AG08396 (cell line): ENCODE measurements at regions not wholly inside any gene's neighbourhood (a gene's known extent, or its start where the extent isn't known, plus 50 kb on each side); places are given as distances from the start of the nearest gene placed in this dataset.
A peak's percentile ranks its signal among the peaks of the same experiment; 100 is the strongest.

ENCODE experiments used
- DNase-seq: peaks from one replicate; pipeline ENCODE4 v3.0.0; 2012; ENCODE audit warnings: low spot score, mixed read lengths

DNA sequence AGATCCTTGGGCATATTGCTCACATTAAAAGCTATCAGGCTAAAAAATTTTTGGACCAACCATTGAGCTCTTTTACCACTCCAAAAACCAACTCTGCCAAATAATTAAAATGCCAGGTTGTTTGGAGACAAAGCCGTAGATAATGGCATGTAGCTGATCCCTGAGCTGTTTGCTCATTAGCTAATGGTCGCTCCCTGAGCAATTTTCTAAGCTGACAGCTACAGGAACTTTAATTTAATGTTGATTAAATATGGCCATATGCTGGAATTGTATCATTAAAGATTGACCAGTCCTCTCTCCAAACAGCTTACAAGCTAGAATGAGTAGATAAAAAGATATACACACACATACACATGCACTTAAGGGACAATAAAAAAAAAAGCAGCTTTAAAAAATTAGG lies 216.2 kb upstream of the ARHGAP20 start:
- DNase-seq: no peak

DNA sequence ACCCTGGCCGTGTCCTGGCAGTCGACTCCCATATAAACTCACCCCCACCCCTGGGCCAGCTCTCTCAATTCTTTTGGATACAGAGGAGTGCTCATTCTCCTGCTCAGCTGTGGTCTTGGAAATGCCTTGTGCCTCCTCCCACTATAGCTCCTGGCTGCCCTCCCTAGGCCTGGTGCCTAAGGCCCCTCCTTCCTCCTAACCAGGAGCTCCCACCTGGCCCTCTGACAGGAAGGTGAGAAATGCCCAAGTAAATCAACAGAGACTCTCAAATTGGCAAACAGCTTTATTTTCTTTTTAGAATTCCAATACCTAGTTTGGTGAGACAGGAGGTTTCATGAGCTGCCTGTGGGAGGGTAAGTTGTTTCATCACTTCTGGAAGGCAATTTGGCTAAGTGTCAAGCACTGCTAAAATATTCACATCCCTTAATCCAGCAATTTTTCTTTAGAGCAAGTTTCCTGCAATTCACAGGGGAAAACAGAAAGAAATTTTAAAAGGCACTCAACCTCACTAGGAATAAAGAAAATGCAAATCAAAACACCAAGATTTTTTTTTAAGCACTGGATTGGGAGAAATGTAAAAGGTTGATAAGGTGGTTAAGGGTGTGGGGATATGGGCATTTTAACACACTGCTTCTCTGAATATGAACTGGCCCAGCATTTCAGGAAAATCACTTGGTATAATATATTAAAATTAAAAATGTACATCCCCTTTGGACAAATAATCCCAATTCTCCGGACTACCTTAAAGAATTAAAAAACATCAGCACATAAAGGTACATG lies 209.7 kb upstream of the ARHGAP20 start:
- DNase-seq: no peak

DNA sequence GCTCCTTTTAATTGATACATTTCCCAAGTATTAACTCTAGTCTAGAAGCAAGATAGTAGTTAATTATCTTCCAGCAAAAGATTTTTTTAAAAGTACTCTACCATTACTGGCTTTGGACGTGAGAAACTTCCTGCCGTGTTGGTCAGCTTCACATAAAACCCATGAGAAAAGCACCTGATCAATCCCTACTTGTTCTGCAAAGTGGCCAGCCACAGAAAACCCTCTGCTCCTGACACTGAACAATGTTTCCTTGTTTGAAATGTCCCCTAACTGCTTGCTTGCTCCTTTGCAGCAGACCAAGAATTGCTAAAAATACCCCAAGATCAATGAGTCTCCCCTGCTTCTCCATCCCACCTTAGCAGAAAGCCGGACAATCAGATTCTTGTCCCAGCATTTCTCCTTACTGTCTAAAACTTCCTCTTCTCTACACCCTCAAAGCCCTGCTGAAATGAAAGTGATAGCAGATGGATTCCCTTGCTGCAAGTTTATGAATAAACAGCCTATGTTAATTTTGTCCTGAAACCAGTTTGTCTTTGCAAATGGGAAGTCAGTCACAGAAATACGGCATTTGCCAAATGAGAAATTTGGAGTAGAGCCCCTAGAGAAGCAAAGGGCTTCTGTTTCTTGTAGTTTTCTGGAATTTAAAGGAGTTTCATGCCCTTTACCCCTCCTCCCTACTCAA lies 207.1 kb upstream of the ARHGAP20 start:
- no peak for DNase-seq

DNA sequence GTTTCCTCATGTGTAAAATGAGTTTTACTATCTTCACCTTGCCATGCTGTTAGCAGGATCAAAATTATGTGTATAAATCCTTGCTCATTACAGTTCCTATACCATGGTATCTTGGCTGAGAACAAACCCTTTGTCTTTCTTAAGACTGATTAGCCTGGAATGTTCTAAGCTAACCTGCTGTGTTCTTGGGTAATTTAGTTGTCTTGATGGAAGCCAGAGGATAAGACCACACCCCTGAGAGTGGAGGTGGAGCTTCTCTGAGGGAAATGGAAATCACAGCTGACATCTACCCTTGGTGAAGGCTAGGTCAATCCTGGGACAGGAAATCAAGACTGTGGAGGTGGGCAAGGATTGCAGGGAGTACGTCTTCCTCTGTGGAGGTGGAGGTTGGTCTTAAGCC lies 206.1 kb upstream of the ARHGAP20 start:
- DNase-seq: no peak

DNA sequence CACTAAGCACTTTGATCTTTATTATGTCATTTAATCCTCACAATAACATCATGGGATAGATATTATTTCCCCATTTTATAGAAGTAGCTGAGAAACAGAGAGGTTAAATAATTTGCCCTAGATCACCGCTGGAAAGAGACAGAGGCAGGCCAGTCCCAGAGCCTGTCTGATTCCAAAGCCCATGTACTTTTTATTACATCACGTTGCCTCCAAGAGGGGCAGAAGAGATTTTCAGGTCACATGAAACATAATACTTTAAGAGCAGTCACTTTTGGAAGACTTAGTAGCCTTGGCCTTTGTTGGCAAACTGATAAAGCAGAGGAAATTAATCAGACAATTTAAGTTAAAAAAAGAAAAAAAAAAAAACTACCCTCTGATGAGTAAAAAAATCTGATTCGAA lies 200.2 kb upstream of the ARHGAP20 start:
- no peak for DNase-seq

DNA sequence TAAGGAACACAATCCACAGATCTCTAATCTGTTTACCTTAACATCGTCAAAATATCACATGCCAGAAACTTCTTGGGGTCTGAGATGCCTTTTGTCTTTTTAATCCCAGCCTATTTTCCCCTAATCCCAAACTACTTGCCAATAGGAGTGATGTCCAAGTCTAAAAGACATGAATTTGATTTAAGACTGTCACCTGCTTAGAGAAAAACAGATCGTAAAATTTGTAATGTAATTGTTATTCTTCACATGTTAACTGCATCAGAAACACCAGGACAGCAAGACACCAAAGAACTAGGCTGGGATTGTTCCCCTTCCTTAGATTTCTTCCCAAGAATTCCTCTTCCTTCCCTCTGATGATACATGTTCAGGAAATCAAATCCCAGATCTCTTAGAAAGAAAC lies 198.1 kb upstream of the ARHGAP20 start:
- no peak for DNase-seq

DNA sequence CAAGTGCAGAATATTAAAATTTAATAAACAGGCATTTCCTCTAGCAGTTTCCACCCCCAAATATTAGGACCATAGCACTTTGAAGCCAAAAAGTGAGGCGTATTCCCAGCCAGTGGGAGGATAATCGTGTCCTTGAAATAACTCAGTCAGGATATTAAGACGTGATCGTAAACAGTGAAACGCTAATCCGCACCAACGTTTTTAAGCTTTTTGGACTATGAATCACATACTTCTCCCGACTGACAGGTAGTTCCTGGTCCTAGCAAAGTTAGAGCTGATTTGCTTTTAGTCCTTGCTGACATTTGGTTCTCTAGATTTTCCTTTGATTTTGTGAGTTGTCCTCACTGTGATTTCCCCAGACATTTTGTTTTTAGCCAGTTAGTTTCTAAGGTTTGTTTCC lies 197.1 kb upstream of the ARHGAP20 start:
- DNase-seq: no peak

DNA sequence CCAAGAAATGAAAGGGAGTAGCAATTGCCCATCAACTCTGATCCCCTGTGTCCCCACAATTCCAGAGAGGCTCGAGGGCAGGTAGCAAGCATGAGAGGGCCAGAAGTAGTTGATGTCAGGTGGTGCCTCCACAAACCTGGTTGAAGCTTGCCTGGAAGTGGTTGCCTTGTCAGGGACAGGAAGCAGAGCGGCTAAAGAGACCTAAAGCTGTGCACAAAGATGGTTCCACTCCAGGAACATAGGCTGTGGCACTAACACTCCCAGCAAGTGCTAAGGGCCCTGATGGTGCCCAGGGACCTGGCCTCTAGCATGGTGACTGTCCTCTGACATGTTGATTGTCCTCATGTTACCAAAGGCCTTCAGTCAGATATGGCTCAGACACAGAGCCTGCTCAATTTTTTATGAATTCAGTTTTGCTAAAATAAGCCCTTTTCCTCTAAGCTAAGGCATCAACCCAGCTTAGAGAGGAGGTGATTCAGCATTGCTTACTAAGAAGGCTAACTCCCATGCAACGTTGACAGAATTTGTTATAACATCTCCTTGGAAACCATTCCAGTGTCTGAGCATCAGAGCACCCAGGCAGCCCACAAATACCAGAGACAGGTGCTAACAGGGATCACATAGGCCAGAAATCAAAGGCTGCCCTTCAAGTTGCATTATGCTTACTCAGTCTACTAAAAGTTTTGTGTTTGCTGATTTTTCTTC lies 196.3 kb upstream of the ARHGAP20 start:
- DNase-seq: peak; percentile 68

DNA sequence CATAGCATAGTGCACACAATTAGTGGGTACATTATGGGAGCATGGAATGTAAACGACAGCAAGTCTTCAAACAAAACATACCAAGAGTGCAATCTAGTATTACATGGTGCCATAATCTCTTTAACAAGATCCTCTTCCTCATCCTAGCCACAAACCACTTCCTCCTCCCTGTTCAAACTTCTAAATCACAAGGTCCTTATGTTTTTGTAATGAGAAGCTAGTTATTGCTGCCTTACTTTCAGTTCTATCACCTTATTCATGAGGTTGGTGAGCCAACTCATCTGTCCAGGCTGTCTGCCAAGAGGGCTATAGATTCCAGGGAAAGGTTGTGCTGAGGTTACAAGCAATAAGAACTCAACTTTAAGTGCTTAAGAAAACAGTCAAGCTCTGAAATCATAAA lies 195.4 kb upstream of the ARHGAP20 start:
- peak; percentile 18 for DNase-seq

DNA sequence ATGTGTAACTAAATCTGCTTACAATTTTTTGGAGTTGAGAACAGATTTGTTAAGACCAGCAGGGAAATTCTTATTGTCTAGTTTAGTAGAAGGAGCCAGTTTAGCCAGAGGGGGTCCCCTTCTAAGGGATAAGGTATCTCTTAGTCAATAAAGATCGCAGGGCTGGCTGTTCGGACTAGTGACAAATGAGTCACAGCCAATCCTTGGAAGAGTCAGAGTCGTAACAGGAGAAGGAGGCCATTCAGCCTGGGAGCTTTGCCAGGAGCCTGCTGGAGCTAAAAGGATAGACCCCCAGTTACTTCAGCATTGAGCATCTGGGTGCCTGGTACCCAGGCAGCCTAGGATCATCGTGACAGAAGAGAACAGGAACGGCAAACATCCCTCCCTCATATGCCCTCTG lies 191.6 kb upstream of the ARHGAP20 start:
- DNase-seq: no peak

DNA sequence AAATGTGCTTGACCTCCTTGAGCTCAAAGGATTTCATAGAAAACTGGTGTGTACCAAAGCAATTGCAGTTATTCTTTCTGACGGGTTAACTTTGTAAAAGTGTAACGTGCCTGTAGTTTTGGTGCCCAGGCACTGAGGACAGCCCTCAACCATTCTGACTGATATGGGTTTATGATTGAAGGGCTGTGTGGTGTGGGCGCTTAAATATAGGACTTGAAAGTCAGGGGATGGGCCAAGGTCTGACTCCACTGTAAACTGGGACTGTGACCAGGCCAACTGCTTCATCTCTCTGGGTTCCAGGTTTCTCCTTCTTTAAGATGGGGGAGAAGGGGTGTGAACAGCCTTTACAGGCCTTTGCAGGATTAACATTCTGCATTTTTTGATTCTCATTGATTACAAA lies 191.1 kb upstream of the ARHGAP20 start:
- DNase-seq: no peak

DNA sequence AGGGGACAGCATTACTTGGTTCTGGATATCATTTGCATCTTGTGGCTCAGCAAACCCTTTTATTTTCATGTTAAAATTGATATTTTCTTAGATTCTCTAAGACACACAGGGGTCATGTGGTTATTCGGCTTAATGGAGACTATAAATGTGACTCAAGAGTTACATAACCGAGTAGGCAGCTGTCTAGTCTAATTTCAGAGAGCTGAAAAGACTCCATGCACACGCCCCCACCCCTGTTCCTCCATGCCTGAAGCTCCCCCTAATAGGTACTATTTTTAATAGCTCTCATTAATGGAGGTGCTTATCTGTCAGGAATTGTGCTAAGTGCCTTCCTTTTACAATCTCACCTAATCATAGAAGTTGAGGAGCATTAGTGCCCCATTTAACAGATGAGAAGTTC lies 189.2 kb upstream of the ARHGAP20 start:
- DNase-seq: no peak

DNA sequence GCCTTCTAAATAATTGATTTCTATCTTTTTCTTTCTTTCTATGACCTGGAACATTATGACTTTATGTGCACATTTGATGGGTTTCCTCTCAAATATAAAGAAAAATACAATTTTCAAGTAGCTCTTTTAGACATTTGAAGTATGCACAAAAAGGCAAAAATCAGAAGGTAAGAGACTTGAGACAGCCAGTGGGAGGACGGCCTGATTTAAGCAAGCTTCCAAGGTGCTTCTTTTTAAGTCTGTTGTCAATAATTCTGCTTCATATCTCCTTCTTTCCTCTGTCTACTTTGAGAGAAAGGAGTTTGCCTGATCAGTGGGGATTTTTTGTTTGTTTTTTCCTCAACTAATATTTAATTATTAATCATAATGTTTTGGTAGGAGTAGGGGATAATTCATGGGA lies 188.2 kb upstream of the ARHGAP20 start:
- no peak for DNase-seq

DNA sequence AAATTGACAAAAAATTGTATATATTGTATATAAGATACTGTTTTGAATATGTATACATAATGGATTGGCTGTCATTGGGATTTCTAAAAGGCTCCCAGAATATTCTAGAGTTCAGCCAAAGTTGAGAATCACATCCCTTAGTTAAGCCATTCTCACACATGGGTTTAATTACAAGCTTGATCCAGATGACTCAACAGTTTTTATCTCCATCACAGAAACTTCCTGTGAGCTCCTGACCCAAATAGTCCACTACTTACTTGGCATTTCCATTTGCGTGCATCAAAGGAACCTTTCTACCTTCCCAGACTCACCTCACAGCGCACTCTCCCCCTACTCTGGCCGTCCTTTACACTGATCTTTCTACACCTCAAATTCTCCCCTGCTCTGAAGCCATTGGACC lies 184.8 kb upstream of the ARHGAP20 start:
- peak; percentile 16 for DNase-seq

DNA sequence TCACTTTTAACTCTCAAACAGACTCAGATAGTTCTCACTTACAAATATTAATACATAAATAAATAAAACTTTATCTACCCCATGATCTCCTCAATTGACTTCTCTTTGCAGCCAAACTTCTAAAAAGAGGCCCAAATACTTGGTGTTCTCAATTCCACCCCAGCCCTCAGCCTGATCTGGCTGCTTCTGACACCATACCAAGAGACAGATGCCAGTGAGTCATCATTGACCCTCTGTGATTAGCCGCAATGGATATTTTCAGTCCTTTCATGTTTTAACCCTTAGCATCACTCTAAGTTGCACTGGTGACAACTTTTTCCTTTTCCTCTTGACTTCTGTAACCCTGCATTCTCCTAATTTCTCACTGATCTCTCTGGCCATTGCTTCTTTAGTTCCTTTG lies 184.1 kb upstream of the ARHGAP20 start:
- peak; percentile 66 for DNase-seq

DNA sequence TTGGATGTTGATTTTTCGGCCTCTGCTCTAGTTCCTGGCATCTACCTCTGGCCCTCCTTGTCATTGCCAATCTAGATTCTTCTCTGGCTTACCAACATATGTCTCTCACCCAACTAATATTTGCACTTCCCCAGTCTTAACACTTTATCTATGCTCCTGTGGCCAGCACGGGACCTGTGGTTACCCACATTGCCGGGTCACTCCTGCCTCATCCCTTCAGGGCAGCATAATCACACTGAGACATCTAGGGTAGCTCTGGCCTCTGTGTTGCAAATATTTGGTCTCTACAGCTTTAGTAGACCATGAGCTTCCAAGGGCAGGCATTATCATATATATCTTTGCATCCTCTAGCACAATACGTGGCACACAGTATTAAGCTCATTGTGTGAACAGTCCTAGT lies 182.0 kb upstream of the ARHGAP20 start:
- DNase-seq: no peak

DNA sequence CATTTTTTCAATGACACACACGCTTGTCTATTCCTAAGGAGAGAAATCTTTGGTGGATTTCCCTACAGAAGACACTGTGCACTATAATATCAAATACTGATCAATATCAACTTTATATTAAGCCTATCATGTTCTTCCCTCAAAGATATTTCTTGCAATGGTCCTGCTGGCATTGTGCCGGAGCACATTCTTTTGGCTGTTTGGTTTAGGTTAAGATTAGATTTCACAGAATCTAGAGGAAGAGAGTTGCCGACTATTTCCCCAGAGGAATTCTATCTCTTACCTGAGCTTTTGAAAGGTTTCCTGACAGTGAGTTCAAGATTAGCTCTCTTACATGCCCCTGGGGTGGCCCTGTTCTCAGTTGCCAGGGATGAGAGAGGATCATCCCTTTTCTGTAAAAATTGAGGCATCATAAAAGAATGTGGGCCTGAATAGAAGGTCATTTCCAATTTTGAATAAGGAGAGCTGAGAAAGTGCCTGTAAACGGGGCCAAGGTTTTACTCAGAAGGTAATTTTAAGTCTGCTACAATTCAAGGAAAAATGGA lies 180.6 kb upstream of the ARHGAP20 start:
- no peak for DNase-seq

DNA sequence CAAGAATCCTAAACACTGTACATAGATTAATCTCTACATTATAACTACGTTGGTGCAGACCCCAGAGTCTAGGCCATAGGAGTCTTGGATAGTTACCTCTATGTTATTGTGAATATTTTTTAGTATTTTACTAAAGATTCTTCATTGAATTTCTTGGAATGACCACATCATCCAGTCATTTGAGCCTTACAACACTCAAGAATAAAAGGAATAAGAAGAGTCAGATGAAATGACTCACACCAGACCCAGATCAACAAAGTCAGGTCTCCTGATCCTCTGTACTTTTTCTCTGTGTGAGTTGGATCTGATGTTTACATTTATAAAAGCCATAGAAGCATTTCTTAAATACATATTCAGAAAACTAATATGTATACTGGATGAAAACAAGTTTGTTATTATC lies 179.2 kb upstream of the ARHGAP20 start:
- peak; percentile 35 for DNase-seq

DNA sequence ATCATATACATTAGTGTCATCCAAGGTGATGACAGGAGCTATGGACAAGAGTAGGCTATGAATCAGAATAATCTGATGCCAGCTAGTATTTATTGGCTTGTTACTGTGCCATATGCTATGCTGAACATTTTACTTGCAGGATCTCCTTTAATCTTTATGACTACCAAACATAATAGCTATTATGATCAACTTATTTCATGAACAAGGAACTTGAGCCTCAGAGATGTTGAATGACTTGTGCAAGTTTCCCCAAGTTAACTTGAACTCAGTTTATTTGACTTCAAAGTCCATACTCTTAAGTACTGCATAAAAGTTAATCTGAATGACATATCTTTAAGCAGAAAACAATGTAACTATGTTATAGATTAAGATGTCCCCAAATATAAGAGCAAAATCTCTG lies 178.8 kb upstream of the ARHGAP20 start:
- no peak for DNase-seq

DNA sequence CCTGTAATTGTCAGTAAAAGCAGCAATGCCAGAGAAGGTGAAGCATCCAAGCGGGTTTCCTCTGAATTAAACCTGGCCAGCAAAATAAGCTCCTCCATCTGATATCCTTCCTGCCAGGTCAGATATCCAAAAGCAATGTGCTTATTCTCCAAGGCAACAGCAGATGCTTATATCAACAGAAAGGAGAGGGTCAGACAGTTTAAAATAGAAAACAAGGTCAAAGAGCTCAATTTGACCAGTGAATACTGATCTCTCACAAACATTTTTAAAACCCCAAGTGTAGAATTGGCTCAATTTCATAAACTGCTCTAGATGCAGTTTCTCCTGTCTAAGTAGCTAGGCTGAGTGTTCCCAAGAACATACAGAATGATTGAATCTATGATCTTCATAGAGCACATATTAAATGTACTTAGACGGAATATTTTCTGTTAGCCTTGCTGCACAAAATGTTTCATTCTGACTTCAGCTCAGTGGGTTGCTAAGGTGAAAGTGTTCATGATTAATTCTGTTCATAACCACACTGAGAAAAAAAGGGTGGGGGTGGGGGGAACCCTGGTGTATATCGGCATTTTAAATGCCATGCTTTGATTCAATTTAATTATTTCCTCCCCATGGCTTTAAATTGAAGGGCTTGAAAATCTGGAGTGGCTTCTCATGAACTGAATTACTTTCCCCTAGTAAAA lies 174.2 kb upstream of the ARHGAP20 start:
- DNase-seq: no peak

DNA sequence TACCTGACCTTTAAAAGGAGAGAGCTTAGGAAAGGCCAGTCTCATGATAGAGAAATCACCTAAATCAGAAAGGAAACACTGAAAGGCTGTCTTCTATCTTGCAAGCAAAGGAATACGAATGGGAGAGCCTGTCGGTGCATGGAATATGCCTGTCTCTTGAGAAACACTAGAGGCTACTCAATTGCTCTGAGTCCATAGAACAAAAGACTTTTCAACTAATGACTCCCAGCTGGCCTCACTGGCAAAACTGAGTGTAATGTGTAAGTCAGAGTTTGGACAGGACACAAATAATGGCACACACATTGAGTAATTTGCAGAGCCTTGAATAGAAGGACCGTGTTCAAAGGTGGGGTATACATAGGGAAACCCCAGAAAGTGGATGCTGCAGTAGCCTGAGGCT lies 171.0 kb upstream of the ARHGAP20 start:
- DNase-seq: no peak

DNA sequence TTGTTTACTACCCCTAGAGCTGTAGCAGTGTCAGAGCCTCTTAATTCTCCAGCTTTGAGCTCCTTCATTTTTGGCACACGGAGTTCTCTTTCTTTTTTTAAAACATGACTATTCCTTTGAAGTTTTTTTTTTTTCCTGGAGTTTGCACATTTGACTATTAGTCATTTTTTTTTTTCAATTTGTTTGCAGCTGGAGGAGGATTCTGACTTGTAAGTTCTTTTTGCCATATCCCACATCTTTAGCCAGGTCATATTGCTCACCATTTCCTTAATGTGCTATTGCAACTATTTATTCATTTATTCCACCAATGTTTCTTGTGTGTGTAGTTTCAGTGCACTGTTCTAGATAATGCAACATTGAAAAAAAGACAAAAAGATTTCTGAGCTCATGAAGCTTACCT lies 166.3 kb upstream of the ARHGAP20 start:
- no peak for DNase-seq
